MG63 (cell line): ENCODE measurements at regions not wholly inside any gene's neighbourhood (a gene's known extent, or its start where the extent isn't known, plus 50 kb on each side); places are given as distances from the start of the nearest gene placed in this dataset.
A peak's percentile ranks its signal among the peaks of the same experiment; 100 is the strongest.

Experiments
- DNase-seq: peaks from one replicate; pipeline ENCODE4 v3.0.0-alpha.2; 2020
- H3K27me3 ChIP-seq: fragments of 250-450 bp; sonication (Bioruptor Pico); 2 replicates; pipeline ENCODE4 v1.5.1; 2020; ENCODE audit warnings: mild to moderate bottlenecking, moderate library complexity
- H3K36me3 ChIP-seq: fragments of 250-450 bp; sonication (Bioruptor Pico); 2 replicates; pipeline ENCODE4 v1.5.1; 2020; ENCODE audit warnings: mild to moderate bottlenecking, moderate library complexity
- H3K4me3 ChIP-seq: fragments of 250-450 bp; sonication (Bioruptor Pico); 2 replicates; pipeline ENCODE4 v1.5.1; 2020; ENCODE audit warnings: mild to moderate bottlenecking, moderate library complexity
- H3K9me3 ChIP-seq: fragments of 250-450 bp; sonication (Bioruptor Pico); 2 replicates; pipeline ENCODE4 v1.5.1; 2020; ENCODE audit warnings: mild to moderate bottlenecking, moderate library complexity

- DNase-seq = peak; percentile 67
- Histone ChIP-seq H3K4me3 (no peak overlapping the region), H3K9me3 (no peaks in the 10 kb centered on the region), H3K36me3 (no peaks in the 10 kb centered on the region), H3K27me3 (no peaks in the 10 kb centered on the region)
Observed at GRCh38 chr20:23205611-23206041, 119.5 kb upstream of the CD93 start.

GRCh38 chr20:23205211-23205610 lies 119.1 kb upstream of the CD93 start:
- H3K4me3 ChIP-seq = no peak overlapping the region
- H3K9me3 ChIP-seq = no peaks in the 10 kb centered on the region
- DNase-seq = no peak
- H3K27me3 ChIP-seq = no peaks in the 10 kb centered on the region
- no peaks in the 10 kb centered on the region for H3K36me3 ChIP-seq

- no peak for DNase-seq
Observed at GRCh38 chr20:23203951-23204730, 118.0 kb upstream of the CD93 start.

GRCh38 chr20:23203310-23203709 lies 117.2 kb upstream of the CD93 start:
- Histone ChIP-seq H3K9me3 (no peaks in the 10 kb centered on the region), H3K4me3 (no peak overlapping the region), H3K36me3 (no peaks in the 10 kb centered on the region), H3K27me3 (no peaks in the 10 kb centered on the region)
- DNase-seq = no peak

More at GRCh38 chr20:23203951-23204730, 118.0 kb upstream of the CD93 start:
- H3K4me3 ChIP-seq = no peak overlapping the region
- H3K27me3 ChIP-seq = no peaks in the 10 kb centered on the region
- H3K9me3 ChIP-seq = no peaks in the 10 kb centered on the region
- H3K36me3 ChIP-seq = no peaks in the 10 kb centered on the region

GRCh38 chr20:23201658-23202057 lies 115.5 kb upstream of the CD93 start:
- Histone ChIP-seq H3K27me3 (no peaks in the 10 kb centered on the region), H3K36me3 (no peaks in the 10 kb centered on the region), H3K4me3 (no peak overlapping the region), H3K9me3 (no peaks in the 10 kb centered on the region)
- DNase-seq = no peak

GRCh38 chr20:23200914-23201313 lies 114.8 kb upstream of the CD93 start:
- no peak for DNase-seq
- Histone ChIP-seq H3K36me3 (no peaks in the 10 kb centered on the region), H3K27me3 (no peaks in the 10 kb centered on the region), H3K9me3 (no peaks in the 10 kb centered on the region; the same call in 1 of the 2 replicates), H3K4me3 (no peak overlapping the region)

- DNase-seq = no peak
- Histone ChIP-seq H3K27me3 (no peaks in the 10 kb centered on the region), H3K9me3 (no peaks in the 10 kb centered on the region; the same call in 1 of the 2 replicates), H3K36me3 (no peaks in the 10 kb centered on the region), H3K4me3 (no peak overlapping the region)
Observed at GRCh38 chr20:23200413-23200812, 114.3 kb upstream of the CD93 start.

- H3K36me3 ChIP-seq = no peaks in the 10 kb centered on the region
- H3K4me3 ChIP-seq = no peak overlapping the region
- no peaks in the 10 kb centered on the region for H3K27me3 ChIP-seq
- no peak for DNase-seq
- no peaks in the 10 kb centered on the region; the same call in 1 of the 2 replicates for H3K9me3 ChIP-seq
Observed at GRCh38 chr20:23199356-23199755, 113.2 kb upstream of the CD93 start.

- no peaks in the 10 kb centered on the region; the same call in 1 of the 2 replicates for H3K9me3 ChIP-seq
- H3K36me3 ChIP-seq = no peaks in the 10 kb centered on the region
- no peak for DNase-seq
- no peak overlapping the region for H3K4me3 ChIP-seq
- no peaks in the 10 kb centered on the region for H3K27me3 ChIP-seq
Observed at GRCh38 chr20:23198815-23199214, 112.7 kb upstream of the CD93 start.

- Histone ChIP-seq H3K9me3 (no peaks in the 10 kb centered on the region; the same call in 1 of the 2 replicates), H3K27me3 (no peaks in the 10 kb centered on the region), H3K36me3 (no peaks in the 10 kb centered on the region), H3K4me3 (no peak overlapping the region)
- no peak for DNase-seq
Observed at GRCh38 chr20:23197836-23198235, 111.7 kb upstream of the CD93 start.

- H3K4me3 ChIP-seq = no peak overlapping the region
- DNase-seq = no peak
- no peaks in the 10 kb centered on the region; the same call in 1 of the 2 replicates for H3K9me3 ChIP-seq
- H3K27me3 ChIP-seq = no peaks in the 10 kb centered on the region
- no peaks in the 10 kb centered on the region for H3K36me3 ChIP-seq
Observed at GRCh38 chr20:23195636-23196035, 109.5 kb upstream of the CD93 start.

- Histone ChIP-seq H3K9me3 (no peaks in the 10 kb centered on the region; the same call in 1 of the 2 replicates), H3K36me3 (no peaks in the 10 kb centered on the region), H3K27me3 (no peaks in the 10 kb centered on the region), H3K4me3 (no peak overlapping the region)
- no peak for DNase-seq
Observed at GRCh38 chr20:23193801-23194384, 107.8 kb upstream of the CD93 start.

GRCh38 chr20:23192469-23192868 lies 106.3 kb upstream of the CD93 start:
- Histone ChIP-seq H3K27me3 (no peaks in the 10 kb centered on the region), H3K4me3 (no peak overlapping the region), H3K36me3 (no peaks in the 10 kb centered on the region), H3K9me3 (no peaks in the 10 kb centered on the region; the same call in 1 of the 2 replicates)
- DNase-seq = no peak

GRCh38 chr20:23190557-23190956 lies 104.4 kb upstream of the CD93 start:
- no peak for DNase-seq
- Histone ChIP-seq H3K9me3 (no peaks in the 10 kb centered on the region; the same call in 1 of the 2 replicates), H3K4me3 (no peak overlapping the region), H3K36me3 (no peaks in the 10 kb centered on the region), H3K27me3 (no peaks in the 10 kb centered on the region)

- DNase-seq = no peak
- Histone ChIP-seq H3K36me3 (no peaks in the 10 kb centered on the region), H3K27me3 (no peaks in the 10 kb centered on the region), H3K9me3 (no peaks in the 10 kb centered on the region), H3K4me3 (no peak overlapping the region)
Observed at GRCh38 chr20:23189854-23190253, 103.7 kb upstream of the CD93 start.

GRCh38 chr20:23189341-23189740 lies 103.2 kb upstream of the CD93 start:
- no peaks in the 10 kb centered on the region for H3K27me3 ChIP-seq
- no peak for DNase-seq
- no peak overlapping the region for H3K4me3 ChIP-seq
- H3K36me3 ChIP-seq = no peaks in the 10 kb centered on the region
- H3K9me3 ChIP-seq = no peaks in the 10 kb centered on the region

- Histone ChIP-seq H3K9me3 (no peaks in the 10 kb centered on the region), H3K27me3 (no peaks in the 10 kb centered on the region), H3K36me3 (no peaks in the 10 kb centered on the region), H3K4me3 (no peak overlapping the region)
- no peak for DNase-seq
Observed at GRCh38 chr20:23188377-23189169, 102.4 kb upstream of the CD93 start.
